ENCODE measurements at regions not wholly inside any gene's neighbourhood (a gene's known extent, or its start where the extent isn't known, plus 50 kb on each side); places are given as distances from the start of the nearest gene placed in this dataset.

- no peak for DNase-seq
These were observed 560.0 kb upstream of the SALL1 start for GRCh38 chr16:51710905-51711563.

- DNase-seq = no peak
These were observed 559.1 kb upstream of the SALL1 start for GRCh38 chr16:51710186-51710585.

GRCh38 chr16:51708861-51709260 is 557.8 kb upstream of the SALL1 start:
- DNase-seq = no peak

GRCh38 chr16:51707666-51708065 is 556.6 kb upstream of the SALL1 start:
- no peak for DNase-seq

- DNase-seq = no peak
These were observed 554.1 kb upstream of the SALL1 start for GRCh38 chr16:51705142-51705541.

GRCh38 chr16:51701025-51701424 is 550.0 kb upstream of the SALL1 start:
- no peak for DNase-seq

GRCh38 chr16:51699686-51700396 is 548.8 kb upstream of the SALL1 start:
- DNase-seq = no peak

- no peak for DNase-seq
These were observed 547.6 kb upstream of the SALL1 start for GRCh38 chr16:51698647-51699046.

GRCh38 chr16:51697454-51697853 is 546.4 kb upstream of the SALL1 start:
- DNase-seq = no peak

- DNase-seq = no peak
These were observed 545.3 kb upstream of the SALL1 start for GRCh38 chr16:51696376-51696775.

- DNase-seq = no peak
These were observed 540.0 kb upstream of the SALL1 start for GRCh38 chr16:51691109-51691508.

- no peak for DNase-seq
These were observed 534.4 kb upstream of the SALL1 start for GRCh38 chr16:51685498-51685897.

- no peak for DNase-seq
These were observed 532.8 kb upstream of the SALL1 start for GRCh38 chr16:51683882-51684281.

GRCh38 chr16:51682905-51683304 is 531.8 kb upstream of the SALL1 start:
- DNase-seq = no peak

GRCh38 chr16:51674615-51675014 is 523.5 kb upstream of the SALL1 start:
- DNase-seq = no peak

- DNase-seq = no peak
These were observed 519.5 kb upstream of the SALL1 start for GRCh38 chr16:51670527-51670926.

GRCh38 chr16:51666821-51667220 is 515.8 kb upstream of the SALL1 start:
- DNase-seq = no peak

- no peak for DNase-seq
These were observed 515.0 kb upstream of the SALL1 start for GRCh38 chr16:51666074-51666473.

- no peak for DNase-seq
These were observed 514.4 kb upstream of the SALL1 start for GRCh38 chr16:51665436-51665998.

- DNase-seq = no peak
These were observed 507.5 kb upstream of the SALL1 start for GRCh38 chr16:51658531-51658930.

GRCh38 chr16:51657848-51658247 is 506.8 kb upstream of the SALL1 start:
- DNase-seq = no peak

- no peak for DNase-seq
These were observed 504.2 kb upstream of the SALL1 start for GRCh38 chr16:51655249-51655648.

- no peak for DNase-seq
These were observed 500.0 kb upstream of the SALL1 start for GRCh38 chr16:51651061-51651466.

GRCh38 chr16:51649631-51650030 is 498.6 kb upstream of the SALL1 start:
- no peak for DNase-seq
